HG02938 (cell line): ENCODE measurements at regions not wholly inside any gene's neighbourhood (a gene's known extent, or its start where the extent isn't known, plus 50 kb on each side); places are given as distances from the start of the nearest gene placed in this dataset.

ENCODE experiments used
- ATAC-seq: cut with Tn5 transposase; IDR thresholded peaks from one replicate; pipeline ENCODE4 v1.9.1; 2021; ENCODE audit warnings: mild to moderate bottlenecking, moderate library complexity; ENCODE audit not compliant: unreplicated experiment

- ATAC-seq = no peak
Measured at GRCh38 chr2:147560810-147561535, 283.9 kb upstream of the ACVR2A start.

GRCh38 chr2:147559070-147559725 is 285.6 kb upstream of the ACVR2A start:
- no peak for ATAC-seq

- ATAC-seq = no peak
Measured at GRCh38 chr2:147558620-147559019, 286.2 kb upstream of the ACVR2A start.

GRCh38 chr2:147554521-147555107 is 290.2 kb upstream of the ACVR2A start:
- ATAC-seq = no peak

- ATAC-seq = no peak
Measured at GRCh38 chr2:147553775-147554271, 291.0 kb upstream of the ACVR2A start.

- ATAC-seq = no peak
Measured at GRCh38 chr2:147550995-147551731, 293.7 kb upstream of the ACVR2A start.

GRCh38 chr2:147549054-147549453 is 295.8 kb upstream of the ACVR2A start:
- no peak for ATAC-seq

- no peak for ATAC-seq
Measured at GRCh38 chr2:147548451-147548850, 296.4 kb upstream of the ACVR2A start.

- ATAC-seq = no peak
Measured at GRCh38 chr2:147547440-147547839, 297.4 kb upstream of the ACVR2A start.

GRCh38 chr2:147546109-147546508 is 298.7 kb upstream of the ACVR2A start:
- ATAC-seq = no peak

- no peak for ATAC-seq
Measured at GRCh38 chr2:147543056-147543455, 301.8 kb upstream of the ACVR2A start.

GRCh38 chr2:147542351-147542750 is 302.5 kb upstream of the ACVR2A start:
- ATAC-seq = no peak

- ATAC-seq = no peak
Measured at GRCh38 chr2:147541314-147541713, 303.5 kb upstream of the ACVR2A start.

GRCh38 chr2:147538821-147539220 is 306.0 kb upstream of the ACVR2A start:
- ATAC-seq = no peak

GRCh38 chr2:147538088-147538487 is 306.7 kb upstream of the ACVR2A start:
- no peak for ATAC-seq

- no peak for ATAC-seq
Measured at GRCh38 chr2:147531269-147531668, 313.6 kb upstream of the ACVR2A start.

- ATAC-seq = no peak
Measured at GRCh38 chr2:147530033-147530432, 314.8 kb upstream of the ACVR2A start.

GRCh38 chr2:147525819-147526489 is 318.9 kb upstream of the ACVR2A start:
- no peak for ATAC-seq

- no peak for ATAC-seq
Measured at GRCh38 chr2:147524912-147525311, 319.9 kb upstream of the ACVR2A start.

GRCh38 chr2:147523415-147523814 is 321.4 kb upstream of the ACVR2A start:
- no peak for ATAC-seq

GRCh38 chr2:147521936-147522335 is 322.9 kb upstream of the ACVR2A start:
- no peak for ATAC-seq
